ENCODE measurements at regions not wholly inside any gene's neighbourhood (a gene's known extent, or its start where the extent isn't known, plus 50 kb on each side); places are given as distances from the start of the nearest gene placed in this dataset.

DNA sequence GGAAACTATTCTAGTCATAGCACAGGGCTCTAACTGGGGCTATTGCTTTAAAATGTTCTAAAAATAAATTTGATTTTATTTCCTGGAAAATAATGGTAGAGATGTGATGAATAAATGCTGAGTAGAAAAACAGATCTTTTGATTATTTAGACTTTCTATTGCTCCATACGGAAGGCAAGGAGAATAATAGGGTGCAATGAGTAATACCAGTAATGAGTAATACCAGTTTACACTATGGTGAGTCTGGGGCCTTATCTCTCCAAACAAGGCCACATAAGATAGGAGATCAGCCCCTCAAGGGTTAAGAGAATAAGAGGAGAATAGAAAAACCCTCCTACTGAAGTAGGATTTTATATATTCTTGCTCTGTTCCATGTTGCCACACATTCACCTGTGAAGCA, 390.4 kb downstream of the KLF5 start:
- H3K18ac ChIP-seq (ENCODE audit: low read depth, low read length), result no peak overlapping the region
- DNase-seq (peak; percentile 13), ATAC-seq (ENCODE audit: low read depth) (no peak)
- H2BK120ac ChIP-seq (ENCODE audit: low read depth, low read length), result no peak overlapping the region
- ChIA-PET POLR2A (ENCODE audit: unreplicated experiment) (no interaction called here), CTCF (no interaction called here)
- BruUV-seq (replicated peaks), result no TSS peak
- dilution Hi-C loops (cut with HindIII; ENCODE audit: low sequenced_read_pairs, unreplicated experiment) (no loop called here), intact Hi-C loops (cut with micrococcal nuclease) (no loop called here), in situ Hi-C loops (cut with MboI; ENCODE audit: low sequenced_read_pairs) (no loop called here)
- H3K9ac ChIP-seq (ENCODE audit: low read depth, low read length), result no peak overlapping the region
- peaks cover 2% of the 10 kb centered on the region for H3K9me3 ChIP-seq (ENCODE audit: control insufficient read depth, insufficient read depth, low read length)
- no peak overlapping the region for H2AFZ ChIP-seq (replicated peaks; ENCODE audit: low read length, poor library complexity)
- H4K5ac ChIP-seq (ENCODE audit: low read depth, low read length), result no peak overlapping the region
- no peak overlapping the region for H3K4me2 ChIP-seq (ENCODE audit: low read depth, low read length)
- no peaks in the 10 kb centered on the region for H3K9me1 ChIP-seq (ENCODE audit: insufficient read depth, low read length)
- no peak overlapping the region for H4K8ac ChIP-seq (ENCODE audit: low read depth in 2 of 2, low read length in 2 of 2)
- no peak for TF ChIP-seq MAFK (IDR thresholded peaks at IDR 0.05; ENCODE audit: low read depth, low read length)
- TF ChIP-seq BHLHE40 (IDR thresholded peaks at IDR 0.05; ENCODE audit: low read depth, low read length), result no peak
- no peaks in the 10 kb centered on the region for H3K4me1 ChIP-seq (ENCODE audit: control insufficient read depth, insufficient read depth, low read length)
- no peak overlapping the region for H2AK5ac ChIP-seq (ENCODE audit: low read depth, low read length)
- no peak overlapping the region for H3K4ac ChIP-seq (ENCODE audit: low read depth, low read length)
- no CpG with 5 or more reads among the region's 1 CpG for WGBS, 2 experiments (ENCODE audit: extremely low coverage in 2 of 2, insufficient read length in 1 of 2)
- H3K14ac ChIP-seq (replicated peaks; ENCODE audit: low read depth, low read length), result no peak overlapping the region
- no peak overlapping the region for H2BK15ac ChIP-seq (ENCODE audit: low read depth, low read length)
- H2AK9ac ChIP-seq (replicated peaks; ENCODE audit: low read depth, low read length, poor library complexity), result no peak overlapping the region
- no peak overlapping the region for H3K4me3 ChIP-seq (ENCODE audit: insufficient read depth, low read depth, low read length)
- H2BK20ac ChIP-seq (ENCODE audit: low read depth, low read length), result no peak overlapping the region
- H4K91ac ChIP-seq (ENCODE audit: insufficient read depth, low read depth, low read length), result no peak overlapping the region
- H3K56ac ChIP-seq (ENCODE audit: extremely low read depth, insufficient read depth, low read length), result no peak overlapping the region
- H3K79me1 ChIP-seq (ENCODE audit: low read depth in 1 of 2, low read length in 2 of 2), result no peaks in the 10 kb centered on the region
- no peaks in the 10 kb centered on the region for H3K27me3 ChIP-seq (ENCODE audit: control insufficient read depth, insufficient read depth, low read length)
- H4K20me1 ChIP-seq (ENCODE audit: insufficient read depth, low read length), result no peaks in the 10 kb centered on the region
- no peak overlapping the region for H2BK5ac ChIP-seq (ENCODE audit: low read depth, low read length, poor library complexity, severe bottlenecking)
- H3K27ac ChIP-seq (ENCODE audit: insufficient read depth, low read length), result no peak overlapping the region
- no peak overlapping the region for H3K23ac ChIP-seq (ENCODE audit: low read depth, low read length)
- no peaks in the 10 kb centered on the region for H3K36me3 ChIP-seq (ENCODE audit: control insufficient read depth, insufficient read depth, low read length)
